H9 (cell line): ENCODE measurements at regions not wholly inside any gene's neighbourhood (a gene's known extent, or its start where the extent isn't known, plus 50 kb on each side); places are given as distances from the start of the nearest gene placed in this dataset.

Experiments
- DNase-seq: peaks from one replicate; pipeline ENCODE4 v3.0.0-alpha.2; 2017
- H2AFZ ChIP-seq: one replicate; pipeline ENCODE4 v1.6.1; 2013; ENCODE audit warnings: mild to moderate bottlenecking, low read length, control low read depth, moderate library complexity
- H2AK5ac ChIP-seq: 2 replicates; pipeline ENCODE4 v1.6.1; 2013; ENCODE audit warnings: low read length, control low read depth, mixed read lengths; ENCODE audit not compliant: insufficient read length
- H2BK120ac ChIP-seq: one replicate; pipeline ENCODE4 v1.6.1; 2013; ENCODE audit warnings: low read depth, mild to moderate bottlenecking, low read length, control low read depth, inconsistent platforms; ENCODE audit not compliant: poor library complexity, severe bottlenecking
- H2BK12ac ChIP-seq: 2 replicates; pipeline ENCODE4 v1.6.1; 2013; ENCODE audit warnings: low read length, control low read depth, mixed read lengths, low read depth; ENCODE audit not compliant: insufficient read length
- H2BK15ac ChIP-seq: 2 replicates; pipeline ENCODE4 v1.6.1; 2013; ENCODE audit warnings: low read depth, low read length, control low read depth
- H2BK20ac ChIP-seq: one replicate; pipeline ENCODE4 v1.6.1; 2013; ENCODE audit warnings: low read depth, mild to moderate bottlenecking, low read length, control low read depth, inconsistent platforms; ENCODE audit not compliant: poor library complexity, severe bottlenecking
- H2BK5ac ChIP-seq: 2 replicates; pipeline ENCODE4 v1.6.1; 2013; ENCODE audit warnings: low read length, control low read depth, mixed read lengths; ENCODE audit not compliant: insufficient read length
- H3K14ac ChIP-seq: 2 replicates; pipeline ENCODE4 v1.6.1; 2013; ENCODE audit warnings: low read length, control low read depth; ENCODE audit not compliant: insufficient read depth
- H3K18ac ChIP-seq: 2 replicates; pipeline ENCODE4 v1.6.1; 2013; ENCODE audit warnings: low read depth, mild to moderate bottlenecking, mixed read lengths, low read length, control low read depth; ENCODE audit not compliant: insufficient read length
- H3K23ac ChIP-seq: 2 replicates; pipeline ENCODE4 v1.6.1; 2013; ENCODE audit warnings: low read length, control low read depth, mixed read lengths, low read depth; ENCODE audit not compliant: insufficient read length
- H3K23me2 ChIP-seq: 2 replicates; pipeline ENCODE4 v1.6.1; 2013; ENCODE audit warnings: low read depth, mild to moderate bottlenecking, mixed read lengths, low read length, control low read depth; ENCODE audit not compliant: insufficient read length, poor library complexity, severe bottlenecking
- H3K27ac ChIP-seq: 2 replicates; pipeline ENCODE4 v1.5.1; 2013; ENCODE audit warnings: low read length, control low read depth, mixed read lengths, low read depth; ENCODE audit not compliant: insufficient read length
- H3K27me3 ChIP-seq: 2 replicates; pipeline ENCODE4 v1.6.1; 2013; ENCODE audit warnings: low read length, control low read depth, inconsistent platforms; ENCODE audit not compliant: insufficient read depth
- H3K4ac ChIP-seq: 2 replicates; pipeline ENCODE4 v1.6.1; 2013; ENCODE audit warnings: low read depth, mild to moderate bottlenecking, control low read depth, inconsistent platforms, low read length, moderate library complexity
- H3K4me1 ChIP-seq: 2 replicates; pipeline ENCODE4 v1.6.1; 2013; ENCODE audit warnings: low read length, control low read depth, inconsistent platforms; ENCODE audit not compliant: insufficient read depth
- H3K4me2 ChIP-seq: 2 replicates; pipeline ENCODE4 v1.6.1; 2013; ENCODE audit warnings: low read length, control low read depth, mixed read lengths; ENCODE audit not compliant: insufficient read length, insufficient read depth
- H3K56ac ChIP-seq: 2 replicates; pipeline ENCODE4 v1.6.1; 2013; ENCODE audit warnings: low read depth, mild to moderate bottlenecking, mixed read lengths, low read length, control low read depth; ENCODE audit not compliant: insufficient read length
- H3K79me1 ChIP-seq: 2 replicates; pipeline ENCODE4 v1.6.1; 2013; ENCODE audit warnings: low read depth, mild to moderate bottlenecking, moderate library complexity, low read length, control low read depth, inconsistent platforms; ENCODE audit not compliant: insufficient read depth, poor library complexity, severe bottlenecking
- H3K79me2 ChIP-seq: 2 replicates; pipeline ENCODE4 v1.6.1; 2013; ENCODE audit warnings: low read length, control low read depth, inconsistent platforms; ENCODE audit not compliant: insufficient read depth
- H3K9ac ChIP-seq: 2 replicates; pipeline ENCODE4 v1.6.1; 2013; ENCODE audit warnings: low read length, control low read depth, mixed read lengths; ENCODE audit not compliant: insufficient read length; ENCODE audit errors: extremely low read depth
- H3K9me3 ChIP-seq: one replicate; pipeline ENCODE4 v1.6.1; 2013; ENCODE audit warnings: low read depth, low read length, inconsistent platforms; ENCODE audit not compliant: control insufficient read depth
- H3T11ph ChIP-seq: one replicate; pipeline ENCODE4 v1.6.1; 2013; ENCODE audit warnings: mild to moderate bottlenecking, low read length, control low read depth, inconsistent platforms
- H4K20me1 ChIP-seq: one replicate; pipeline ENCODE4 v1.6.1; 2013; ENCODE audit not compliant: control insufficient read depth, insufficient read length, insufficient read depth
- H4K5ac ChIP-seq: 2 replicates; pipeline ENCODE4 v1.6.1; 2013; ENCODE audit warnings: low read depth, mild to moderate bottlenecking, mixed read lengths, low read length, control low read depth; ENCODE audit not compliant: insufficient read length
- H4K8ac ChIP-seq: replicated peaks from 2 replicates; pipeline ENCODE4 v1.6.1; 2013; ENCODE audit warnings: low read length, control low read depth, mixed read lengths, low read depth; ENCODE audit not compliant: insufficient read length
- H4K91ac ChIP-seq: 2 replicates; pipeline ENCODE4 v1.6.1; 2013; ENCODE audit warnings: low read depth, mild to moderate bottlenecking, moderate library complexity, mixed read lengths, low read length, control low read depth; ENCODE audit not compliant: insufficient read length
- H3K27ac Mint-ChIP-seq, 3 experiments: 2 replicates in 2 of 3; 3 replicates in 1 of 3; pipeline ENCODE4 v1.8.0; 2020 to 2021; ENCODE audit warnings: mixed read lengths in 3 of 3, mild to moderate bottlenecking in 1 of 3, moderate library complexity in 1 of 3
- H3K27me3 Mint-ChIP-seq: 2 replicates; pipeline ENCODE4 v1.8.0; 2021; ENCODE audit warnings: low read depth, mild to moderate bottlenecking, moderate library complexity, mixed read lengths
- H3K36me3 Mint-ChIP-seq, 3 experiments: 2 replicates in 2 of 3; 3 replicates in 1 of 3; pipeline ENCODE4 v1.8.0; 2020 to 2021; ENCODE audit warnings: low read depth in 3 of 3, mixed read lengths in 3 of 3; ENCODE audit not compliant: insufficient read depth in 1 of 3
- H3K4me1 Mint-ChIP-seq, 2 experiments: 2 replicates each; pipeline ENCODE4 v1.8.0; 2020; ENCODE audit warnings: mixed read lengths in 2 of 2
- H3K4me3 Mint-ChIP-seq, 2 experiments: 2 replicates in 1 of 2; 3 replicates in 1 of 2; pipeline ENCODE4 v1.8.0; 2020 to 2021; ENCODE audit warnings: mild to moderate bottlenecking in 2 of 2, mixed read lengths in 2 of 2, moderate library complexity in 1 of 2
- H3K9me3 Mint-ChIP-seq, 2 experiments: 2 replicates in 1 of 2; 3 replicates in 1 of 2; pipeline ENCODE4 v1.8.0; 2020; ENCODE audit warnings: mild to moderate bottlenecking in 2 of 2, mixed read lengths in 2 of 2, moderate library complexity in 1 of 2
- CTCF ChIP-seq: fragments of 200-600 bp; sonication (generic); conservative IDR thresholded peaks from 3 replicates; pipeline ENCODE4 v1.8.0; 2021; ENCODE audit warnings: antibody characterized with exemption, mild to moderate bottlenecking
- WGBS: extraction: QIAGEN DNeasy Blood & Tissue Kit; methylation state at CpG from one replicate; pipeline ENCODE4 v1.1.7; 2013; ENCODE audit warnings: missing lambda C conversion rate, low lambda C conversion rate, mixed read lengths; ENCODE audit not compliant: insufficient read length; ENCODE audit errors: extremely low coverage; 5-methylcytosine and 5-hydroxymethylcytosine counted together

GRCh38 chr10:78714225-78714624, 354.5 kb upstream of the ZMIZ1 start:
- Histone ChIP-seq H3K79me2 (no peaks in the 10 kb centered on the region), H4K91ac (no peak overlapping the region), H2AK5ac (no peak overlapping the region), H3K27me3 (no peaks in the 10 kb centered on the region), H3T11ph (no peak overlapping the region), H3K9me3 (no peaks in the 10 kb centered on the region), H4K20me1 (no peaks in the 10 kb centered on the region), H2BK15ac (no peak overlapping the region), H3K27ac (no peak overlapping the region), H3K23me2 (no peaks in the 10 kb centered on the region), H3K4me2 (no peak overlapping the region), H2BK120ac (no peak overlapping the region), H2AFZ (no peak overlapping the region), H3K18ac (no peak overlapping the region), H3K4me1 (0 out of 2 replicates have a peak, but pooled peaks cover 4% of the 10 kb centered on the region), H3K79me1 (no peaks in the 10 kb centered on the region), H3K56ac (no peak overlapping the region), H3K14ac (no peak overlapping the region), H4K8ac (no peak overlapping the region), H3K9ac (no peak overlapping the region), H3K23ac (no peak overlapping the region), H2BK20ac (no peak overlapping the region), H2BK5ac (no peak overlapping the region), H4K5ac (no peak overlapping the region), H2BK12ac (no peak overlapping the region), H3K4ac (no peak overlapping the region)
- H3K36me3 Mint-ChIP-seq, result no peaks in the 10 kb centered on the region
- no peak overlapping the region for H3K4me3 Mint-ChIP-seq
- H3K9me3 Mint-ChIP-seq, result no peaks in the 10 kb centered on the region
- H3K27ac Mint-ChIP-seq, result no peak overlapping the region
- peaks cover 9 to 14% of the 10 kb centered on the region in 2 experiments for H3K4me1 Mint-ChIP-seq
- DNase-seq, result no peak
- no CpG with 5 or more reads among the region's 2 CpGs for WGBS
- H3K27me3 Mint-ChIP-seq, result peaks cover 29% of the 10 kb centered on the region
- no peak for TF ChIP-seq CTCF
